Spleen (tissue), 11 donors: ENCODE measurements at regions not wholly inside any gene's neighbourhood (a gene's known extent, or its start where the extent isn't known, plus 50 kb on each side); places are given as distances from the start of the nearest gene placed in this dataset.

ENCODE experiments used
- DNase-seq: peaks from one replicate; pipeline ENCODE4 v3.0.0-alpha.2; 2020
- H3K27ac ChIP-seq, 8 donors: fragments of 200-600 bp; sonication (generic) in 7 of 8; 1 replicate in 4 of 8; 2 replicates in 4 of 8; pipeline versions ENCODE4 v1.5.0 to v1.8.0; 2016 to 2021; ENCODE audit warnings: inconsistent platforms in 4 of 8, mild to moderate bottlenecking in 4 of 8, moderate library complexity in 1 of 8
- H3K27me3 ChIP-seq, 7 donors: fragments of 200-600 bp; sonication (generic) in 6 of 7; replicated peaks in 1 of 7; 1 replicate in 4 of 7; 2 replicates in 3 of 7; pipeline versions ENCODE4 v1.5.0 to v1.8.0; 2016 to 2021; ENCODE audit warnings: inconsistent platforms in 3 of 7, mild to moderate bottlenecking in 1 of 7
- H3K36me3 ChIP-seq, 6 donors: fragments of 200-600 bp; sonication (generic) in 5 of 6; 1 replicate in 4 of 6; 2 replicates in 2 of 6; pipeline versions ENCODE4 v1.5.0 to v1.8.0; 2016 to 2021; ENCODE audit warnings: inconsistent platforms in 2 of 6
- H3K4me1 ChIP-seq, 6 donors: fragments of 200-600 bp; sonication (generic) in 5 of 6; 1 replicate in 3 of 6; 2 replicates in 3 of 6; pipeline versions ENCODE4 v1.5.0 to v1.8.0; 2016 to 2021; ENCODE audit warnings: inconsistent platforms in 3 of 6
- H3K4me3 ChIP-seq, 8 donors: fragments of 200-600 bp; sonication (generic) in 7 of 8; 1 replicate in 4 of 8; 2 replicates in 4 of 8; pipeline versions ENCODE4 v1.5.0 to v1.8.0; 2016 to 2021; ENCODE audit warnings: inconsistent platforms in 4 of 8, mild to moderate bottlenecking in 4 of 8, moderate library complexity in 2 of 8
- H3K9me3 ChIP-seq, 8 donors: fragments of 200-600 bp; sonication (generic) in 7 of 8; 1 replicate in 4 of 8; 2 replicates in 4 of 8; pipeline versions ENCODE4 v1.5.0 to v1.8.0; 2016 to 2021; ENCODE audit warnings: inconsistent platforms in 4 of 8
- CTCF ChIP-seq, 11 experiments: fragments of 200-600 bp in 7 of 11; fragments of 450-650 bp in 4 of 11; sonication (generic) in 4 of 11; IDR thresholded peaks in 8 of 11; conservative IDR thresholded peaks in 3 of 11; 1 replicate in 7 of 11; 2 replicates in 4 of 11; pipeline versions ENCODE4 v1.4.0 to v1.8.0; 2016 to 2021; ENCODE audit warnings: antibody characterized with exemption in 11 of 11, inconsistent platforms in 4 of 11, mild to moderate bottlenecking in 1 of 11
- POLR2A ChIP-seq, 3 donors: fragments of 450-650 bp; IDR thresholded peaks; one replicate each; pipeline ENCODE4 v1.5.1; 2017; ENCODE audit warnings: antibody characterized with exemption in 3 of 3, mild to moderate bottlenecking in 1 of 3
- POLR2AphosphoS5 ChIP-seq, 3 donors: sonication (generic); formaldehyde crosslinking; IDR thresholded peaks; one replicate each; pipeline ENCODE4 v1.5.1; 2017; ENCODE audit warnings: antibody characterized with exemption in 3 of 3
- WGBS, 5 donors: extraction: QIAGEN DNeasy Blood & Tissue Kit in 3 of 5; methylation state at CpG; one replicate each; pipeline versions ENCODE4 v1.1.5 to v1.1.7; 2013 to 2018; 5-methylcytosine and 5-hydroxymethylcytosine counted together
- intact Hi-C: fragments of 100-400 bp; cut with DNase I; formaldehyde crosslinking; loops from one replicate; pipeline ENCODE4 v1.15.0; 2023; ENCODE audit warnings: low total_unique reads
- small RNA-seq, 4 donors: library from RNA; depleted of rRNA; stranded (forward); fragments of <200 nt; gene quantifications; one replicate each; pipeline ENCODE3, GENCODE V24; 2016
- donor health status: healthy with polysubstance abuse.
- donor health status: DM: no; HTN: no; CAD: no; lungs with moderate emphysema.
- donor health status: DM: no; HTN: no; CAD: no.
- donor health status: Bipolar disorder and iron deficiency.
- donor health status: healthy.
- donor health status: DM: no; HTN: no; CAD: no.
- donor health status: DM: yes; HTN: yes; CAD: no.

- H3K36me3 ChIP-seq = no peaks in the 10 kb centered on the region
- H3K27me3 ChIP-seq = no peaks in the 10 kb centered on the region
- peak overlapping the region in 4 of 8 donors; percentile 6 to 36 (median 26) for H3K27ac ChIP-seq
- peaks cover 0 to 21% (median 14%) of the 10 kb centered on the region in 8 donors for H3K9me3 ChIP-seq
- no peak for DNase-seq
- H3K4me3 ChIP-seq = no peak overlapping the region
- H3K4me1 ChIP-seq = peaks cover 5 to 35% (median 13%) of the 10 kb centered on the region in 6 donors
- TF ChIP-seq CTCF (IDR thresholded peaks at IDR 0.05 in 8 of 11, conservative IDR thresholded peaks at IDR 0.05 in 3 of 11) (no peak), POLR2A (IDR thresholded peaks at IDR 0.05) (no peak), POLR2AphosphoS5 (IDR thresholded peaks at IDR 0.05) (no peak)
- 42 to 64% (median 55%) methylated on average over 5 of the region's 5 CpGs for WGBS, 5 donors
- intact Hi-C loops = no loop called here
Observed at GRCh38 chr13:80400865-80401426, 60.0 kb upstream of the SPRY2 start.

- WGBS, 5 donors = 53 to 74% (median 63%) methylated on average over 3 of the region's 3 CpGs
- no peak for DNase-seq
- no peak for TF ChIP-seq CTCF (IDR thresholded peaks at IDR 0.05 in 8 of 11, conservative IDR thresholded peaks at IDR 0.05 in 3 of 11)
- no peak for TF ChIP-seq POLR2AphosphoS5 (IDR thresholded peaks at IDR 0.05)
- TF ChIP-seq POLR2A (IDR thresholded peaks at IDR 0.05) = no peak
- Histone ChIP-seq H3K27ac (peak overlapping the region in 4 of 8 donors; percentile 6 to 41 (median 30)), H3K36me3 (no peaks in the 10 kb centered on the region), H3K27me3 (no peaks in the 10 kb centered on the region), H3K9me3 (peaks cover 0 to 18% (median 13%) of the 10 kb centered on the region in 8 donors), H3K4me3 (no peak overlapping the region), H3K4me1 (peaks cover 5 to 35% (median 13%) of the 10 kb centered on the region in 6 donors)
- intact Hi-C loops = no loop called here
Observed at GRCh38 chr13:80400164-80400864, 59.4 kb upstream of the SPRY2 start.

GRCh38 chr13:80399340-80400163 lies 58.6 kb upstream of the SPRY2 start:
- TF ChIP-seq POLR2A (IDR thresholded peaks at IDR 0.05) (no peak), POLR2AphosphoS5 (IDR thresholded peaks at IDR 0.05) (no peak), CTCF (IDR thresholded peaks at IDR 0.05 in 8 of 11, conservative IDR thresholded peaks at IDR 0.05 in 3 of 11) (no peak)

More at GRCh38 chr13:80399340-80400163, 58.6 kb upstream of the SPRY2 start:
- Histone ChIP-seq H3K27ac (peak overlapping the region in 3 of 8 donors; percentile 13 to 41 (median 36)), H3K9me3 (peaks cover 0 to 18% (median 7%) of the 10 kb centered on the region in 8 donors), H3K27me3 (no peaks in the 10 kb centered on the region), H3K4me1 (peaks cover 5 to 35% (median 13%) of the 10 kb centered on the region in 6 donors), H3K36me3 (no peaks in the 10 kb centered on the region), H3K4me3 (no peak overlapping the region)
- 31 to 54% (median 38%) methylated on average over 13 of the region's 13 CpGs for WGBS, 5 donors
- intact Hi-C loops = no loop called here
- DNase-seq = no peak

Small RNAs in the stretch of these regions (small RNA-seq; reads per million reads assigned to genes)
- gene HIGD1AP2 (0 reads per million in 4 donors), gene RNU6-67P (0 reads per million in 4 donors), gene RNU6-77P (0 reads per million in 4 donors)
